Liver (tissue), 8 donors: ENCODE measurements at regions not wholly inside any gene's neighbourhood (a gene's known extent, or its start where the extent isn't known, plus 50 kb on each side); places are given as distances from the start of the nearest gene placed in this dataset.

Source experiments
- DNase-seq: peaks from one replicate; pipeline ENCODE4 v3.0.0-alpha.2; 2017; ENCODE audit warnings: low spot score
- H3K27ac ChIP-seq, 2 donors: one replicate each; pipeline ENCODE4 v1.7.0; 2013; ENCODE audit warnings: inconsistent platforms in 2 of 2, low read length in 2 of 2, control low read depth in 1 of 2, low read depth in 1 of 2, mild to moderate bottlenecking in 1 of 2
- H3K27me3 ChIP-seq, 4 donors: one replicate each; pipeline versions ENCODE4 v1.6.1 to v1.7.0; 2013; ENCODE audit warnings: low read length in 3 of 4, inconsistent platforms in 1 of 4, mild to moderate bottlenecking in 1 of 4, moderate library complexity in 1 of 4; ENCODE audit not compliant: control insufficient read depth in 4 of 4, insufficient read depth in 4 of 4
- H3K36me3 ChIP-seq, 4 donors: one replicate each; pipeline versions ENCODE4 v1.6.1 to v1.7.0; 2013; ENCODE audit warnings: low read length in 3 of 4, mild to moderate bottlenecking in 3 of 4, low read depth in 1 of 4, moderate library complexity in 1 of 4; ENCODE audit not compliant: control insufficient read depth in 4 of 4, insufficient read depth in 3 of 4
- H3K4me1 ChIP-seq, 4 donors: one replicate each; pipeline versions ENCODE4 v1.6.1 to v1.7.0; 2013; ENCODE audit warnings: low read length in 3 of 4, mild to moderate bottlenecking in 3 of 4, moderate library complexity in 1 of 4; ENCODE audit not compliant: control insufficient read depth in 4 of 4, insufficient read depth in 4 of 4
- H3K4me3 ChIP-seq, 3 donors: one replicate each; pipeline versions ENCODE4 v1.6.1 to v1.7.0; 2013; ENCODE audit warnings: low read length in 3 of 3, control low read depth in 1 of 3, low read depth in 1 of 3, mild to moderate bottlenecking in 1 of 3
- H3K9ac ChIP-seq, 2 donors: one replicate each; pipeline ENCODE4 v1.7.0; 2013; ENCODE audit warnings: low read length in 2 of 2, mild to moderate bottlenecking in 2 of 2, moderate library complexity in 2 of 2, control low read depth in 1 of 2, low read depth in 1 of 2
- H3K9me3 ChIP-seq, 4 donors: one replicate each; pipeline versions ENCODE4 v1.6.1 to v1.7.0; 2013; ENCODE audit warnings: low read length in 3 of 4; ENCODE audit not compliant: control insufficient read depth in 4 of 4
- ATF3 ChIP-seq: IDR thresholded peaks from 2 replicates; pipeline ENCODE4 v1.6.1; 2016; ENCODE audit warnings: antibody characterized with exemption
- EGR1 ChIP-seq, 2 donors: IDR thresholded peaks; 2 replicates each; pipeline ENCODE4 v1.6.1; 2016 to 2018; ENCODE audit warnings: antibody characterized with exemption in 2 of 2, low read depth in 2 of 2
- FOXA1 ChIP-seq: IDR thresholded peaks from 2 replicates; pipeline ENCODE4 v1.6.1; 2016; ENCODE audit warnings: antibody characterized with exemption
- HNF4A ChIP-seq, 2 donors: conservative IDR thresholded peaks; 2 replicates each; pipeline ENCODE4 v1.6.1; 2016; ENCODE audit warnings: antibody characterized with exemption in 2 of 2, mild to moderate bottlenecking in 2 of 2
- JUND ChIP-seq, 2 donors: IDR thresholded peaks; 2 replicates each; pipeline ENCODE4 v1.6.1; 2016; ENCODE audit warnings: antibody characterized with exemption in 2 of 2
- NR2F2 ChIP-seq: IDR thresholded peaks from 2 replicates; pipeline ENCODE4 v1.6.1; 2016; ENCODE audit warnings: antibody characterized with exemption
- REST ChIP-seq: IDR thresholded peaks from 2 replicates; pipeline ENCODE4 v1.6.1; 2016; ENCODE audit warnings: antibody characterized with exemption, mild to moderate bottlenecking
- RXRA ChIP-seq, 2 donors: IDR thresholded peaks; 2 replicates each; pipeline ENCODE4 v1.6.1; 2017 to 2018; ENCODE audit warnings: antibody characterized with exemption in 2 of 2, mild to moderate bottlenecking in 1 of 2
- TAF1 ChIP-seq: conservative IDR thresholded peaks from 2 replicates; pipeline ENCODE4 v1.6.1; 2016; ENCODE audit warnings: antibody characterized with exemption, mild to moderate bottlenecking
- YY1 ChIP-seq: IDR thresholded peaks from 2 replicates; pipeline ENCODE4 v1.6.1; 2016; ENCODE audit warnings: antibody characterized with exemption, mild to moderate bottlenecking
- WGBS: extraction: QIAGEN DNeasy Blood & Tissue Kit; methylation state at CpG from one replicate; pipeline ENCODE4 v1.1.7; 2013; 5-methylcytosine and 5-hydroxymethylcytosine counted together
- TF ChIP-seq, protein P1 (sequence below): fragments of 150-350 bp; IDR thresholded peaks from 2 replicates; pipeline ENCODE4 v1.5.1; 2017; ENCODE audit warnings: improper control_type of control experiment, low read depth, low read length; ENCODE audit not compliant: missing input control
- TF ChIP-seq, protein P2 (sequence below): IDR thresholded peaks from 2 replicates; pipeline ENCODE4 v1.6.1; 2016; ENCODE audit warnings: antibody characterized with exemption
- donor health status: healthy.
- donor health status: healthy.
- donor health status: healthy.
- donor health status: healthy.
- donor health status: healthy.

DNA sequence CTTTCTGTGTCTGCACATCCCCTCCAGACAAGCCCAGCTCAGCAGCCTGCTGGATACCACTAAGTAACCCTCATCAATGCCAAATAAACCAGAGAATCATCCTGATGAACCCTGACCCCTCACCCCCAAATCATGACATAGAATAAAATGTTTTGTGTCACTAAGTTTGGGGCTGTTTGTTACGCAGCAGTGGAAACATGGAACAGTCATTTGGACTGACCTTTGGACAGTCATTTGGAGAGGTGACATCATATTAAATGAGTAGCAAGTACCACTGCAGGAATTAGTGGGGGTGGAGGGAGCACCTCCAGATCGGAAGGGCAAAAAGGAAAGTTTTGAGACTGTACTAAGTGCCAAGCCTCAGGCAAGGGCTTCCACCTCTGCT is 55.6 kb upstream of the MSX1 start:
- Histone ChIP-seq H3K4me3 (no peak overlapping the region), H3K36me3 (no peaks in the 10 kb centered on the region), H3K4me1 (no peaks in the 10 kb centered on the region), H3K27ac (no peak overlapping the region), H3K9me3 (peaks cover 0 to 5% (median 2%) of the 10 kb centered on the region in 4 donors), H3K27me3 (no peaks in the 10 kb centered on the region), H3K9ac (no peak overlapping the region)
- no peak for DNase-seq
- TF ChIP-seq, protein P1, sequence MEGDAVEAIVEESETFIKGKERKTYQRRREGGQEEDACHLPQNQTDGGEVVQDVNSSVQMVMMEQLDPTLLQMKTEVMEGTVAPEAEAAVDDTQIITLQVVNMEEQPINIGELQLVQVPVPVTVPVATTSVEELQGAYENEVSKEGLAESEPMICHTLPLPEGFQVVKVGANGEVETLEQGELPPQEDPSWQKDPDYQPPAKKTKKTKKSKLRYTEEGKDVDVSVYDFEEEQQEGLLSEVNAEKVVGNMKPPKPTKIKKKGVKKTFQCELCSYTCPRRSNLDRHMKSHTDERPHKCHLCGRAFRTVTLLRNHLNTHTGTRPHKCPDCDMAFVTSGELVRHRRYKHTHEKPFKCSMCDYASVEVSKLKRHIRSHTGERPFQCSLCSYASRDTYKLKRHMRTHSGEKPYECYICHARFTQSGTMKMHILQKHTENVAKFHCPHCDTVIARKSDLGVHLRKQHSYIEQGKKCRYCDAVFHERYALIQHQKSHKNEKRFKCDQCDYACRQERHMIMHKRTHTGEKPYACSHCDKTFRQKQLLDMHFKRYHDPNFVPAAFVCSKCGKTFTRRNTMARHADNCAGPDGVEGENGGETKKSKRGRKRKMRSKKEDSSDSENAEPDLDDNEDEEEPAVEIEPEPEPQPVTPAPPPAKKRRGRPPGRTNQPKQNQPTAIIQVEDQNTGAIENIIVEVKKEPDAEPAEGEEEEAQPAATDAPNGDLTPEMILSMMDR, result no peak
- TF ChIP-seq REST (no peak), HNF4A (conservative IDR thresholded peaks at IDR 0.05) (no peak), ATF3 (no peak), YY1 (no peak)
- WGBS, result 90% methylated on average over 2 of the region's 2 CpGs

DNA sequence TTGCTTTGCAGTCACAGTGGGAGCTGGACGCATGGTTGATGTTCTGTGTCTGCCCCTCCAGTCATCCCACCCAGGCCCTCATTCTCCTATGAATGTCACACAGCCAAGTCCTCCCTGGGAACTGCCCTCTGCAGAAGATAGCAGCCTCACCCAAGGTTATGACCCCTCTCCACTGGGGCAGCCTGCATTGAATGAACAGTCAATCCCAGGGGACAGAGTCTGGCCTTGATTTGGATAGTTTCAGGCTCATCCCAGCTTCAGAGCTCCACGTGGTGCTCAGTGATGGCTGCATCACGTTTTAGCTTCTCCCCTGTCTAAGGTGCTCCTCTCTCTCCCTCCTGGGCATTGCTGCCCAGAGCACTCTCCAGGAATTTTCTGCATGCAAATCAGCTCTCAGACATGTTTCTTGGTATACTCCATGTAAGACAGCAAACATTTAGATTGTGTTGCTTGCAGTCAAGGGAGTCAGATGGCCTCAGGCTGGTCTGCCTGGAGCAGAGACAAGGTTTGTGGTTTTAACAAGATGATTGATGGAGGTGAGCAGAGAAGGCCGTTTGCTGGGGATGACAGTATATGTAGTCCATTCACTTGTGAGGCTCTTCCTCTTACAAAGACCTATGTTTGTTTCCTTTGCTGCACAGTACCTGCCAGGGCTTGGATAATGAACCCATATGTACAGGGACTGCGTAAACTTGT is 56.1 kb upstream of the MSX1 start:
- 64% methylated on average over 5 of the region's 5 CpGs for WGBS
- no peak overlapping the region for H3K9ac ChIP-seq
- no peak overlapping the region for H3K4me3 ChIP-seq
- TF ChIP-seq EGR1 (IDR thresholded peaks at IDR 0.05; ENCODE audit: low read depth in 2 of 2), result no peak
- TF ChIP-seq TAF1, result no peak
- no peak for TF ChIP-seq RXRA (IDR thresholded peaks at IDR 0.05)
- TF ChIP-seq REST, result no peak
- TF ChIP-seq JUND (IDR thresholded peaks at IDR 0.05), result no peak
- TF ChIP-seq YY1, result no peak
- no peak for TF ChIP-seq ATF3
- TF ChIP-seq, protein P2, sequence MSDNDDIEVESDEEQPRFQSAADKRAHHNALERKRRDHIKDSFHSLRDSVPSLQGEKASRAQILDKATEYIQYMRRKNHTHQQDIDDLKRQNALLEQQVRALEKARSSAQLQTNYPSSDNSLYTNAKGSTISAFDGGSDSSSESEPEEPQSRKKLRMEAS, result no peak
- TF ChIP-seq FOXA1, result no peak
- TF ChIP-seq NR2F2, result no peak
- no peaks in the 10 kb centered on the region for H3K4me1 ChIP-seq
- no peak overlapping the region for H3K27ac ChIP-seq
- H3K36me3 ChIP-seq, result no peaks in the 10 kb centered on the region
- DNase-seq, result no peak
- peaks cover 0 to 5% (median 2%) of the 10 kb centered on the region in 4 donors for H3K9me3 ChIP-seq
- H3K27me3 ChIP-seq, result no peaks in the 10 kb centered on the region
